ENCODE measurements at regions not wholly inside any gene's neighbourhood (a gene's known extent, or its start where the extent isn't known, plus 50 kb on each side); places are given as distances from the start of the nearest gene placed in this dataset.

DNA sequence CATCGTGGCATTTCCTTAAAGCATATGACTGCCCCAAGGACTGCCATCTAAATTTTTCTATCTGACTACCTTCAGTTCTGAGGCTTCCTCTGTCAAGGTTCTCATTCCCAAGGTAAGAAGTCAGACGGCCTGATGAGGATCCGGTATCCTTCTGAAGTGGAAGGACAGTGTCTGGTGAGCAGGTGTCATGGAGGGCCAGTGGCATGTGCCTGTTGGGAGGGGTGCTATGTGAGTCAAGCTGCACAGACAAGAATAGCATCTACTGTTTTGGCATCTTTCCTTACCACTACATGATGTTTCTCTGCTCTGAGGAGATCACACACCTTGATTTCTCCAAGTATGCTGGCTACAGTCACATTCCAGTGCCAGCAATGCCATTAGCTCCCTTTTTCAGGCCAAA, 99.6 kb upstream of the RGS1 start:
- TF ChIP-seq, protein P1, sequence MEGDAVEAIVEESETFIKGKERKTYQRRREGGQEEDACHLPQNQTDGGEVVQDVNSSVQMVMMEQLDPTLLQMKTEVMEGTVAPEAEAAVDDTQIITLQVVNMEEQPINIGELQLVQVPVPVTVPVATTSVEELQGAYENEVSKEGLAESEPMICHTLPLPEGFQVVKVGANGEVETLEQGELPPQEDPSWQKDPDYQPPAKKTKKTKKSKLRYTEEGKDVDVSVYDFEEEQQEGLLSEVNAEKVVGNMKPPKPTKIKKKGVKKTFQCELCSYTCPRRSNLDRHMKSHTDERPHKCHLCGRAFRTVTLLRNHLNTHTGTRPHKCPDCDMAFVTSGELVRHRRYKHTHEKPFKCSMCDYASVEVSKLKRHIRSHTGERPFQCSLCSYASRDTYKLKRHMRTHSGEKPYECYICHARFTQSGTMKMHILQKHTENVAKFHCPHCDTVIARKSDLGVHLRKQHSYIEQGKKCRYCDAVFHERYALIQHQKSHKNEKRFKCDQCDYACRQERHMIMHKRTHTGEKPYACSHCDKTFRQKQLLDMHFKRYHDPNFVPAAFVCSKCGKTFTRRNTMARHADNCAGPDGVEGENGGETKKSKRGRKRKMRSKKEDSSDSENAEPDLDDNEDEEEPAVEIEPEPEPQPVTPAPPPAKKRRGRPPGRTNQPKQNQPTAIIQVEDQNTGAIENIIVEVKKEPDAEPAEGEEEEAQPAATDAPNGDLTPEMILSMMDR (IDR thresholded peaks at IDR 0.05), result no peak
- TF ChIP-seq POLR2A (IDR thresholded peaks at IDR 0.05), result no peak
